Endothelial cell of umbilical vein (primary cell): ENCODE measurements at regions not wholly inside any gene's neighbourhood (a gene's known extent, or its start where the extent isn't known, plus 50 kb on each side); places are given as distances from the start of the nearest gene placed in this dataset.

ENCODE experiments used
- EZH2 ChIP-seq: IDR thresholded peaks from 2 replicates; pipeline ENCODE4 v1.6.1; 2012; ENCODE audit warnings: borderline replicate concordance, low read depth, mild to moderate bottlenecking, moderate library complexity, low read length, inconsistent platforms; ENCODE audit not compliant: severe bottlenecking
- FOS ChIP-seq: IDR thresholded peaks from 2 replicates; pipeline ENCODE4 v1.6.1; 2011; ENCODE audit warnings: mild to moderate bottlenecking, low read length, moderate library complexity, borderline replicate concordance; ENCODE audit not compliant: insufficient read depth
- GATA2 ChIP-seq: IDR thresholded peaks from 2 replicates; pipeline ENCODE4 v1.7.0; 2011; ENCODE audit warnings: low read depth, mild to moderate bottlenecking, moderate library complexity, mixed read lengths, low read length; ENCODE audit not compliant: insufficient read length, insufficient read depth
- JUN ChIP-seq: IDR thresholded peaks from 2 replicates; pipeline ENCODE4 v1.6.1; 2011; ENCODE audit warnings: borderline replicate concordance, low read depth; ENCODE audit not compliant: insufficient read length, insufficient read depth
- MYC ChIP-seq: IDR thresholded peaks from one replicate; pipeline ENCODE4 v1.6.1; 2011; ENCODE audit warnings: mild to moderate bottlenecking, low read depth, low read length
- POLR2A ChIP-seq: IDR thresholded peaks from 2 replicates; pipeline ENCODE4 v1.6.1; 2012; ENCODE audit warnings: low read depth, mild to moderate bottlenecking, control low read depth, low read length
- POLR2AphosphoS5 ChIP-seq: IDR thresholded peaks from 2 replicates; pipeline ENCODE4 v1.6.1; 2012; ENCODE audit warnings: low read depth, mild to moderate bottlenecking, control low read depth, low read length, moderate library complexity; ENCODE audit not compliant: insufficient read depth
- TF ChIP-seq, protein P1 (sequence below), 2 donors: IDR thresholded peaks; 1 replicate in 1 of 2; 2 replicates in 1 of 2; pipeline ENCODE4 v1.5.1; 2011; ENCODE audit warnings: low read length in 2 of 2, mild to moderate bottlenecking in 2 of 2, moderate library complexity in 2 of 2, control low read depth in 1 of 2, inconsistent platforms in 1 of 2, low read depth in 1 of 2; ENCODE audit not compliant: insufficient read depth in 1 of 2; ENCODE audit errors: extremely low read depth in 1 of 2
- TF ChIP-seq, protein P2 (sequence below): IDR thresholded peaks from 2 replicates; pipeline ENCODE4 v1.6.1; 2011; ENCODE audit not compliant: insufficient read depth, insufficient read length

DNA sequence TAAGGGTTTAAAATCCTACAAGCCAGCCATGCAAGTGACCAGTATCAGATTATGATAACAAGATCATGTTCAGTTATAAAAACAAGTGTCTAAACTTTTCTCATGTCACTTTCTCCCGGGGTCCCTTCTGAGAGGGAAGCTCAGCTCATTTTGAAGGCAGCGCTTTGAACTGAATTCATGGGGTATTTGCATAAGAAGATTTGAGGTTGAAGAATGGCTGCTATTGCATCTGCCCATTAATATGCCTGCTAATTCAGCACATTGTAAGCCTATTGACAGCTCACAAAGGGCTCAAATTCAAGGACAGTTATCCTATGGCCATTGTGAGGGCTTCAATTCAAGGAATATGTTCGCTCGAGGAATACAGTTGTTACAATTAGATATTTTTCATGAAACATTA is 290.2 kb upstream of the IRX3 start:
- TF ChIP-seq, protein P1, sequence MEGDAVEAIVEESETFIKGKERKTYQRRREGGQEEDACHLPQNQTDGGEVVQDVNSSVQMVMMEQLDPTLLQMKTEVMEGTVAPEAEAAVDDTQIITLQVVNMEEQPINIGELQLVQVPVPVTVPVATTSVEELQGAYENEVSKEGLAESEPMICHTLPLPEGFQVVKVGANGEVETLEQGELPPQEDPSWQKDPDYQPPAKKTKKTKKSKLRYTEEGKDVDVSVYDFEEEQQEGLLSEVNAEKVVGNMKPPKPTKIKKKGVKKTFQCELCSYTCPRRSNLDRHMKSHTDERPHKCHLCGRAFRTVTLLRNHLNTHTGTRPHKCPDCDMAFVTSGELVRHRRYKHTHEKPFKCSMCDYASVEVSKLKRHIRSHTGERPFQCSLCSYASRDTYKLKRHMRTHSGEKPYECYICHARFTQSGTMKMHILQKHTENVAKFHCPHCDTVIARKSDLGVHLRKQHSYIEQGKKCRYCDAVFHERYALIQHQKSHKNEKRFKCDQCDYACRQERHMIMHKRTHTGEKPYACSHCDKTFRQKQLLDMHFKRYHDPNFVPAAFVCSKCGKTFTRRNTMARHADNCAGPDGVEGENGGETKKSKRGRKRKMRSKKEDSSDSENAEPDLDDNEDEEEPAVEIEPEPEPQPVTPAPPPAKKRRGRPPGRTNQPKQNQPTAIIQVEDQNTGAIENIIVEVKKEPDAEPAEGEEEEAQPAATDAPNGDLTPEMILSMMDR (IDR thresholded peaks at IDR 0.05; ENCODE audit: extremely low read depth in 1 of 2, insufficient read depth in 1 of 2, low read depth in 1 of 2, low read length in 2 of 2), result no peak
- TF ChIP-seq EZH2 (no peak), POLR2AphosphoS5 (no peak), POLR2A (no peak), JUN (no peak), MYC (no peak), FOS (no peak), GATA2 (no peak)
- TF ChIP-seq, protein P2, sequence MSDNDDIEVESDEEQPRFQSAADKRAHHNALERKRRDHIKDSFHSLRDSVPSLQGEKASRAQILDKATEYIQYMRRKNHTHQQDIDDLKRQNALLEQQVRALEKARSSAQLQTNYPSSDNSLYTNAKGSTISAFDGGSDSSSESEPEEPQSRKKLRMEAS, result no peak
